Epithelial cell of proximal tubule (primary cell): ENCODE measurements at regions not wholly inside any gene's neighbourhood (a gene's known extent, or its start where the extent isn't known, plus 50 kb on each side); places are given as distances from the start of the nearest gene placed in this dataset.

ENCODE experiments used
- DNase-seq: peaks from one replicate; pipeline ENCODE4 v3.0.0-alpha.2; 2011; ENCODE audit warnings: low read depth
- H3K4me3 ChIP-seq: 2 replicates; pipeline ENCODE4 v1.5.1; 2011; ENCODE audit warnings: low read depth, mild to moderate bottlenecking, low read length
- TF ChIP-seq, protein P1 (sequence below): conservative IDR thresholded peaks from 2 replicates; pipeline ENCODE4 v1.5.1; 2012; ENCODE audit warnings: low read depth, mild to moderate bottlenecking, low read length

GRCh38 chr1:55605155-55605554 lies 390.0 kb upstream of the USP24 start:
- no peak for DNase-seq
- no peak overlapping the region for H3K4me3 ChIP-seq
- TF ChIP-seq, protein P1, sequence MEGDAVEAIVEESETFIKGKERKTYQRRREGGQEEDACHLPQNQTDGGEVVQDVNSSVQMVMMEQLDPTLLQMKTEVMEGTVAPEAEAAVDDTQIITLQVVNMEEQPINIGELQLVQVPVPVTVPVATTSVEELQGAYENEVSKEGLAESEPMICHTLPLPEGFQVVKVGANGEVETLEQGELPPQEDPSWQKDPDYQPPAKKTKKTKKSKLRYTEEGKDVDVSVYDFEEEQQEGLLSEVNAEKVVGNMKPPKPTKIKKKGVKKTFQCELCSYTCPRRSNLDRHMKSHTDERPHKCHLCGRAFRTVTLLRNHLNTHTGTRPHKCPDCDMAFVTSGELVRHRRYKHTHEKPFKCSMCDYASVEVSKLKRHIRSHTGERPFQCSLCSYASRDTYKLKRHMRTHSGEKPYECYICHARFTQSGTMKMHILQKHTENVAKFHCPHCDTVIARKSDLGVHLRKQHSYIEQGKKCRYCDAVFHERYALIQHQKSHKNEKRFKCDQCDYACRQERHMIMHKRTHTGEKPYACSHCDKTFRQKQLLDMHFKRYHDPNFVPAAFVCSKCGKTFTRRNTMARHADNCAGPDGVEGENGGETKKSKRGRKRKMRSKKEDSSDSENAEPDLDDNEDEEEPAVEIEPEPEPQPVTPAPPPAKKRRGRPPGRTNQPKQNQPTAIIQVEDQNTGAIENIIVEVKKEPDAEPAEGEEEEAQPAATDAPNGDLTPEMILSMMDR = no peak

- no peak for DNase-seq
- TF ChIP-seq, protein P1 = no peak
- no peak overlapping the region for H3K4me3 ChIP-seq
These were observed 389.6 kb upstream of the USP24 start for GRCh38 chr1:55604749-55605148.

DNA sequence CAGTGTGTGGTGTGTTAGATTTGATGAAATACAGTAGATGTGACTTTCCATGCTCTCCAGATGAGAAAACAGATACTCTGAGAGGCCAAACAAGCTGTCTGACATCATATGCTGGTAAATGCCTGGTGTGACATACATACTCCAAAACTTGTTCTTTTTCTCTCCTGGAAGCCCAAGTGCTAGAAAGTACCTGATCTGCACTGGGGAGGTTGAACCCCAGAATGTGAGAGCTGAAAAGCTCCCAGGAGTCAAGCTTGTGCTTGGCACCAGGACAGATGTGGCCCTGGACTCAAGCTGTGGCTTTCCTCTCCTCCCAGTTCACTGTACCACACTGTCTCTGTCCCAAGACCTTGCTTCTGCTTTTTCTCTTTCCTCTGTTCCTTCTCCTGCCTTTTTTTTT lies 389.0 kb upstream of the USP24 start:
- H3K4me3 ChIP-seq = no peak overlapping the region
- no peak for DNase-seq
- TF ChIP-seq, protein P1 = no peak

DNA sequence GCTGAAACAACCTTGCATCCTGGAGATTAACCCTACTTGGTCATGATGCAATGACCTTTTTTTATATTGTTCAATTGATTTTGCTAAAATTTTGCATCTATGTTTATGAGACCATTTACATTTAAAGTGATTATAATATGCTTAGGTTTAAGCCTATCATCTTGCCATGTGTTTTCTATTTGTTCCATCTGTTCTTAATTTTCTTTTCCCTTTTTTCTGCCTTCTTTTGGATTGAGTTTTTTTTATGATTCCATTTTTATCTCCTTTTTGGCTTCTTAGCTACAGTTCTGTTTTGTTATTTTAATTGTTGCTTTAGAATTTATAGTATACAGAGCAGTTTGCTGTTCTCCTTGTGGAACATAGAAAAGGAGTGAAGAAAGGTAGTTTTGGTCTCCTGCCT lies 385.1 kb upstream of the USP24 start:
- H3K4me3 ChIP-seq = no peak overlapping the region
- DNase-seq = no peak
- TF ChIP-seq, protein P1 = no peak

- TF ChIP-seq, protein P1 = no peak
- no peak overlapping the region for H3K4me3 ChIP-seq
- DNase-seq = no peak
These were observed 382.7 kb upstream of the USP24 start for GRCh38 chr1:55597910-55598309.

GRCh38 chr1:55594701-55595100 lies 379.5 kb upstream of the USP24 start:
- no peak for DNase-seq
- H3K4me3 ChIP-seq = no peak overlapping the region
- TF ChIP-seq, protein P1 = no peak

DNA sequence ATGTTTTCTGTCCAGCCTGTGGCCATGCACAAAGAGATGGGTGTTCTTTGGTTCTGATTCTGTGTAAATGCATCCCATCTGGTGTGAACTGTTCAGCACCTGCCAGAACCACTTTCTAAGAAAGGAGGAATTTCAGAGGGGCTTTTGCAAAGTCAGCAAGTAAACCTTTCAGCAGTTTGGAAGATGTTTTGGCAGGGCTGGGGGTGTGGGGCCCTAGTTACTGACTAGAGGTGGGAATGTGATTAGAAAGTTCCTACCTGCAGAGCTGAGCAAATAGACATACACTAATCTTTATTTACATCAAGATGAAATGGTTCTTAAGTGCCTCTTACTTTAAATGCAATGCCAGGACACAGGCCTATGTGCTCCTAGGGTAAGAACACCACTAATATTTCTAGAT lies 378.1 kb upstream of the USP24 start:
- H3K4me3 ChIP-seq = no peak overlapping the region
- TF ChIP-seq, protein P1 = no peak
- no peak for DNase-seq
